Right lobe of liver (tissue), 4 donors: ENCODE measurements at regions not wholly inside any gene's neighbourhood (a gene's known extent, or its start where the extent isn't known, plus 50 kb on each side); places are given as distances from the start of the nearest gene placed in this dataset.

Experiments used
- CTCF ChIP-seq, 4 donors: fragments of 200-600 bp in 3 of 4; fragments of 450-650 bp in 1 of 4; IDR thresholded peaks; one replicate each; pipeline versions ENCODE4 v1.5.1 to v1.8.0; 2016 to 2022; ENCODE audit warnings: antibody characterized with exemption in 4 of 4, mild to moderate bottlenecking in 2 of 4
- POLR2A ChIP-seq: fragments of 450-650 bp; IDR thresholded peaks from one replicate; pipeline ENCODE4 v1.6.1; 2017; ENCODE audit warnings: antibody characterized with exemption, mild to moderate bottlenecking
- donor health status: DM: no; HTN: no; CAD: no.
- donor health status: DM: no; HTN: no; CAD: no.
- donor health status: DM: no; HTN: yes; CAD: no.

DNA sequence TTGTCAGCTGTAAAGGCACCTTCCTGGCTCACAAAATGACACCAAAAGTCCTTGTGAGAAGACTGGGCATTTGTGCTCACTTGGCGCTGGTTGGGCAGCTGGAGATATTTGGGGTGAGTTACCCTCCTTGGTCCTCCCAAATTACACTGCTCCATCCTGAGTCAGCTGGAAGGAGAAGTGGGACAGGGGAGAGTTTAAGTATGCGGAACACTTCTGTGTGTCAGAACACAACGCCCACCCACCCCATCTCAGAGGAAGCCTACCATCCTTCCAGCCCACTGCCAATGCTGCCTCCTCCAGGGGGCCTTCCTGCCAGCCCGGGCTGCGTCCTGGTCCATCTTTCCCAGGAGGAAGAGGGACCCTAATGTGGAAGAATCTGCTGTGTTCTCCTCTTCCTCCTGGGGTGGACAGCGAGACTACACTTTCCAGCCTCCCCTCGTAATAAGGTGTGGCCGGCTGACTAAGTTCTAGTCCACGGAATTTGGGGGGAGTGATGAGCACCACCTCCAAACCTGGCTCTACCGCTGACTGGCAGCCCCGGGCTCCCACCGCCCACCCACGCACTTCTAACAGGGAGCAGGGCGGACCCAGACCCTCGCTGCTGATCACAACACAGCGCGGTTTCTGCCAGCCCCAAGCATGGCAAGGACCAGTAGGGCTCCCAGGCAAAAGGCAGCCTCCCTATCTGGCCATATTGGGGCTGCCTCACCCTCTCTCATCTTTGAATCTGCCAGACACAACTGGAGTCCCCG, 265.0 kb downstream of the XXYLT1 start:
- no peak for TF ChIP-seq POLR2A
- TF ChIP-seq CTCF (IDR thresholded peaks at IDR 0.05), result no peak
